ENCODE measurements at regions not wholly inside any gene's neighbourhood (a gene's known extent, or its start where the extent isn't known, plus 50 kb on each side); places are given as distances from the start of the nearest gene placed in this dataset.

- TF ChIP-seq SIN3A (IDR thresholded peaks at IDR 0.05; ENCODE audit: borderline replicate concordance, insufficient read depth, low read length) (no peak), REST (IDR thresholded peaks at IDR 0.05; ENCODE audit: insufficient read depth in 1 of 2, low read depth in 2 of 2, low read length in 2 of 2) (no peak)
These were observed 61.1 kb upstream of the MARCKS start for GRCh38 chr6:113796038-113796437.
